ENCODE measurements at regions not wholly inside any gene's neighbourhood (a gene's known extent, or its start where the extent isn't known, plus 50 kb on each side); places are given as distances from the start of the nearest gene placed in this dataset.

GRCh38 chr20:58585753-58586540 is 65.1 kb upstream of the STX16 start:
- TF ChIP-seq CTCF (IDR thresholded peaks at IDR 0.05; ENCODE audit: insufficient read depth, low read length) = no peak
- no peak for DNase-seq (ENCODE audit: low read depth)
- no peak overlapping the region for H3K4me3 ChIP-seq (ENCODE audit: low read depth, low read length)

- TF ChIP-seq CTCF (IDR thresholded peaks at IDR 0.05; ENCODE audit: insufficient read depth, low read length) = no peak
- H3K4me3 ChIP-seq (ENCODE audit: low read depth, low read length) = no peak overlapping the region
- peak; percentile 31 for DNase-seq (ENCODE audit: low read depth)
These were observed 66.0 kb upstream of the STX16 start for GRCh38 chr20:58584881-58585752.

- no peak for TF ChIP-seq CTCF (IDR thresholded peaks at IDR 0.05; ENCODE audit: insufficient read depth, low read length)
- no peak overlapping the region for H3K4me3 ChIP-seq (ENCODE audit: low read depth, low read length)
- no peak for DNase-seq (ENCODE audit: low read depth)
These were observed 66.8 kb upstream of the STX16 start for GRCh38 chr20:58584051-58584824.

- no peak for TF ChIP-seq CTCF (IDR thresholded peaks at IDR 0.05; ENCODE audit: insufficient read depth, low read length)
- no peak for DNase-seq (ENCODE audit: low read depth)
- no peak overlapping the region for H3K4me3 ChIP-seq (ENCODE audit: low read depth, low read length)
These were observed 67.5 kb upstream of the STX16 start for GRCh38 chr20:58583586-58583985.

GRCh38 chr20:58583176-58583575 is 67.9 kb upstream of the STX16 start:
- DNase-seq (ENCODE audit: low read depth) = peak; percentile 76
- H3K4me3 ChIP-seq (ENCODE audit: low read depth, low read length) = no peak overlapping the region
- no peak for TF ChIP-seq CTCF (IDR thresholded peaks at IDR 0.05; ENCODE audit: insufficient read depth, low read length)

- no peak overlapping the region for H3K4me3 ChIP-seq (ENCODE audit: low read depth, low read length)
- no peak for DNase-seq (ENCODE audit: low read depth)
- TF ChIP-seq CTCF (IDR thresholded peaks at IDR 0.05; ENCODE audit: insufficient read depth, low read length) = no peak
These were observed 65.3 kb upstream of the APCDD1L start for GRCh38 chr20:58580474-58580835.

All from fibroblast of the aortic adventitia (primary cell).